ENCODE measurements at regions not wholly inside any gene's neighbourhood (a gene's known extent, or its start where the extent isn't known, plus 50 kb on each side); places are given as distances from the start of the nearest gene placed in this dataset.

GRCh38 chr4:126414741-126415140 lies 1100.0 kb downstream of the FAT4 start:
- H3K9me3 ChIP-seq (ENCODE audit: insufficient read depth, low read length), result 0 out of 2 replicates have a peak, but pooled peaks cover 3% of the 10 kb centered on the region
- no peaks in the 10 kb centered on the region for H3K79me2 ChIP-seq (ENCODE audit: low read length)
- H3K4me2 ChIP-seq (ENCODE audit: low read length), result no peak overlapping the region
- no peaks in the 10 kb centered on the region for H3K36me3 ChIP-seq (replicated peaks; ENCODE audit: low read depth, low read length)
- no peak overlapping the region for H3K9ac ChIP-seq (ENCODE audit: low read length)
- H3K27ac ChIP-seq (ENCODE audit: low read length), result no peak overlapping the region
- no peaks in the 10 kb centered on the region for H3K4me1 ChIP-seq (ENCODE audit: low read length)
- H2AFZ ChIP-seq (ENCODE audit: low read depth, low read length), result no peak overlapping the region
- H4K20me1 ChIP-seq (ENCODE audit: insufficient read depth, low read length), result no peaks in the 10 kb centered on the region
- no peaks in the 10 kb centered on the region for H3K27me3 ChIP-seq (ENCODE audit: low read depth, low read length)
- no peak overlapping the region for H3K4me3 ChIP-seq (ENCODE audit: low read length)
- no peak for TF ChIP-seq EZH2phosphoT487 (IDR thresholded peaks at IDR 0.05; ENCODE audit: low read depth)
- TF ChIP-seq, protein P1, sequence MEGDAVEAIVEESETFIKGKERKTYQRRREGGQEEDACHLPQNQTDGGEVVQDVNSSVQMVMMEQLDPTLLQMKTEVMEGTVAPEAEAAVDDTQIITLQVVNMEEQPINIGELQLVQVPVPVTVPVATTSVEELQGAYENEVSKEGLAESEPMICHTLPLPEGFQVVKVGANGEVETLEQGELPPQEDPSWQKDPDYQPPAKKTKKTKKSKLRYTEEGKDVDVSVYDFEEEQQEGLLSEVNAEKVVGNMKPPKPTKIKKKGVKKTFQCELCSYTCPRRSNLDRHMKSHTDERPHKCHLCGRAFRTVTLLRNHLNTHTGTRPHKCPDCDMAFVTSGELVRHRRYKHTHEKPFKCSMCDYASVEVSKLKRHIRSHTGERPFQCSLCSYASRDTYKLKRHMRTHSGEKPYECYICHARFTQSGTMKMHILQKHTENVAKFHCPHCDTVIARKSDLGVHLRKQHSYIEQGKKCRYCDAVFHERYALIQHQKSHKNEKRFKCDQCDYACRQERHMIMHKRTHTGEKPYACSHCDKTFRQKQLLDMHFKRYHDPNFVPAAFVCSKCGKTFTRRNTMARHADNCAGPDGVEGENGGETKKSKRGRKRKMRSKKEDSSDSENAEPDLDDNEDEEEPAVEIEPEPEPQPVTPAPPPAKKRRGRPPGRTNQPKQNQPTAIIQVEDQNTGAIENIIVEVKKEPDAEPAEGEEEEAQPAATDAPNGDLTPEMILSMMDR (IDR thresholded peaks at IDR 0.05; ENCODE audit: low read depth, low read length), result no peak

DNA sequence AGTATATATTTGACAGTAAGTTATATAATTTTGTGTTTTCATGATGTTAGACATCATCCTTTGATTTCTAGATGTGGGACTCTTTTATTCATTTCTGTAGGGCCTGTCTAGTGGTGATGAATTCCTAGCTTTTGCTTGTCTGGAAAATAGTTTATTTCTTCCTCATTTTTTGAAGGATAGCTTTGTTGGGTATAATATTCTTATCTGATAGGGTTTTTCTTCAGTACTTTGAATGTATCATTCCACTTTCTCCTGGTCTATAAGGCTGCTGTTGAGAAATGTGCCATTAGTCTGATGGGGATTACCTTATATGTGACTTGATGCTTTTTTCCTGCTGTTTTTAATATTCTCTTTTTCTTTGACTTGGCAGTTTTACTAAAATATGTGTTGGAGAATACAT lies 1104.5 kb downstream of the FAT4 start:
- H3K4me2 ChIP-seq (ENCODE audit: low read length), result no peak overlapping the region
- no peaks in the 10 kb centered on the region for H3K79me2 ChIP-seq (ENCODE audit: low read length)
- TF ChIP-seq, protein P1 (IDR thresholded peaks at IDR 0.05; ENCODE audit: low read depth, low read length), result no peak
- no peak for TF ChIP-seq EZH2phosphoT487 (IDR thresholded peaks at IDR 0.05; ENCODE audit: low read depth)
- H3K27me3 ChIP-seq (ENCODE audit: low read depth, low read length), result no peaks in the 10 kb centered on the region
- no peak overlapping the region for H3K4me3 ChIP-seq (ENCODE audit: low read length)
- H4K20me1 ChIP-seq (ENCODE audit: insufficient read depth, low read length), result no peaks in the 10 kb centered on the region
- no peak overlapping the region for H3K9ac ChIP-seq (ENCODE audit: low read length)
- H3K4me1 ChIP-seq (ENCODE audit: low read length), result no peaks in the 10 kb centered on the region
- no peak overlapping the region for H2AFZ ChIP-seq (ENCODE audit: low read depth, low read length)
- no peak overlapping the region for H3K27ac ChIP-seq (ENCODE audit: low read length)
- no peaks in the 10 kb centered on the region for H3K36me3 ChIP-seq (replicated peaks; ENCODE audit: low read depth, low read length)
- H3K9me3 ChIP-seq (ENCODE audit: insufficient read depth, low read length), result 0 out of 2 replicates have a peak, but pooled peaks cover 3% of the 10 kb centered on the region

- Histone ChIP-seq H3K36me3 (replicated peaks; ENCODE audit: low read depth, low read length) (no peaks in the 10 kb centered on the region), H3K9ac (ENCODE audit: low read length) (no peak overlapping the region), H3K4me2 (ENCODE audit: low read length) (no peak overlapping the region), H3K4me3 (ENCODE audit: low read length) (no peak overlapping the region), H4K20me1 (ENCODE audit: insufficient read depth, low read length) (no peaks in the 10 kb centered on the region), H3K27me3 (ENCODE audit: low read depth, low read length) (no peaks in the 10 kb centered on the region), H3K79me2 (ENCODE audit: low read length) (no peaks in the 10 kb centered on the region), H3K27ac (ENCODE audit: low read length) (no peak overlapping the region), H2AFZ (ENCODE audit: low read depth, low read length) (no peak overlapping the region), H3K4me1 (ENCODE audit: low read length) (no peaks in the 10 kb centered on the region), H3K9me3 (ENCODE audit: insufficient read depth, low read length) (no peaks in the 10 kb centered on the region)
- no peak for TF ChIP-seq EZH2phosphoT487 (IDR thresholded peaks at IDR 0.05; ENCODE audit: low read depth)
- TF ChIP-seq, protein P1 (IDR thresholded peaks at IDR 0.05; ENCODE audit: low read depth, low read length), result no peak
Measured at GRCh38 chr4:126427853-126428252, 1113.1 kb downstream of the FAT4 start.

DNA sequence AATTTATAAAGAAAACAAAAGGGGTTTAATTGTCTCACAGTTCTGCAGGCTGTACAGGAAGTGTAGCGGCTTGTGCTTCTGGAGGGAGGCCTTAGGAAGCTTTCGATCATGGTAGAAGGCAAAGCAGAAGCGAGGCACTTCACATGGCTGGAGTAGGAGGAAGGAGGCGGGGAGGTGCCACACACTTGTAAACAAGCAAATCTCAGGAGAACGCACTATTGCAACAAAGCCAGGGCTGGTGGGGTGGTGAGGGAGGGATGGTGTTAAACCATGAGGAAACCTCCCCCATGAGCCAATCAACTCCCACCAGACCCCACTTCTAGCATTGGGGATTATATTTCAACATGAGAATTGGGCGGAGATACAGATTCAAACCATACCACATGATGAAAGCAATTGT lies 1116.3 kb downstream of the FAT4 start:
- no peak overlapping the region for H2AFZ ChIP-seq (ENCODE audit: low read depth, low read length)
- H3K4me3 ChIP-seq (ENCODE audit: low read length), result no peak overlapping the region

More for the DNA sequence above, 1116.3 kb downstream of the FAT4 start:
- H3K4me2 ChIP-seq (ENCODE audit: low read length), result no peak overlapping the region
- no peak overlapping the region for H3K27ac ChIP-seq (ENCODE audit: low read length)
- no peaks in the 10 kb centered on the region for H3K27me3 ChIP-seq (ENCODE audit: low read depth, low read length)
- no peak overlapping the region for H3K9ac ChIP-seq (ENCODE audit: low read length)
- TF ChIP-seq, protein P1 (IDR thresholded peaks at IDR 0.05; ENCODE audit: low read depth, low read length), result no peak
- TF ChIP-seq EZH2phosphoT487 (IDR thresholded peaks at IDR 0.05; ENCODE audit: low read depth), result no peak
- no peaks in the 10 kb centered on the region for H3K9me3 ChIP-seq (ENCODE audit: insufficient read depth, low read length)
- H3K4me1 ChIP-seq (ENCODE audit: low read length), result no peaks in the 10 kb centered on the region
- H3K79me2 ChIP-seq (ENCODE audit: low read length), result no peaks in the 10 kb centered on the region
- no peaks in the 10 kb centered on the region for H4K20me1 ChIP-seq (ENCODE audit: insufficient read depth, low read length)
- no peaks in the 10 kb centered on the region for H3K36me3 ChIP-seq (replicated peaks; ENCODE audit: low read depth, low read length)
